ENCODE measurements at regions not wholly inside any gene's neighbourhood (a gene's known extent, or its start where the extent isn't known, plus 50 kb on each side); places are given as distances from the start of the nearest gene placed in this dataset.

DNA sequence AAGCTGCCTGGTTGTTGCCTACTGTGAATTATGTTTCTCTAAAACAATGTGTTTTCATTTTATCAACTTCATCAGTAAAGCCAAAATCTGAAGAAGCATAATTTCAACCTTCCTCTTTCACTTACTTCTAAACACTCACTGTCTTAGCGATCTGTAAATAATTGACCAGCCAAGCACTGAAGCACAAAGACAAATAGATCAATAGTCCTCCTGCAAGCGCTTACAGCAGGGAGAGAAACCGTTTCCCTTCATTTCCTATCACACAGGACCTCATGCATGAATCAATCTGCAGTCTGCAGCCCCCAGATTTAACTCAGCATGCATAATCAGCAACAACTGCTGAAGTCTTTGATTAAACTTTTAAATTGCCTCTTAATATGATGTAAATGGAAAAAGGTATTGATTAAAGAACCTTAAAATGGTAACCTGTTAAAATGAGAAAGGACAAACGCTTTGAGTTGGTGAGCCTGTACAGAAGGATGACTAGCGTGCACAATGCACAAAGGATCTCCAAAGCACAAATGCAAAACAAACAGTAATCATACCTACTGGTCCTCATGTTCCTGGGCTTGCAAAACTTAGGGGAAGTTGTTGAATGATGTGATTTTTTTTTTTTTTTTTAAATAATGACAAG is 370.2 kb upstream of the ZNF385D start:
- TF ChIP-seq GATA1 (IDR thresholded peaks at IDR 0.05; ENCODE audit: low read depth, low read length) = no peak
- TF ChIP-seq POLR2A (IDR thresholded peaks at IDR 0.05; ENCODE audit: low read length) = no peak
- DNase-seq = no peak

DNA sequence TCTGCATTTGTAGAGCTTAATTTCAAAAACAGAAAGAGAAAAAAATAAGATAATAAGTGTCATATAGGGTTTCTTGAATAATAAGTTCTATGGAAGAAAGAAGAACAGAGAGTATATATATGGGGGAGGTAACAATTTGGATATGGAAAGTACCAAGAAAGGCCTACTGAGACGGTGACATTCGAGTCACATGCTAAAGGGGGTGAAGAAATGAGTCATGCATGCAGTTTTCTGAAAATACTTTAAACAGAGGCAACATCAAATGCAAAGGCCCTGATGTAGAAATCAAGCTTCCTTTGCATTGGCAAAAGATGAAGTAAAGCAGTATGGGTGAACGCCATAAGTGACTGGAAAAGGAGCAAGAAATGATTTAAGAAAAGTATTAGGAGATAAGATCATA is 371.6 kb upstream of the ZNF385D start:
- TF ChIP-seq GATA1 (IDR thresholded peaks at IDR 0.05; ENCODE audit: low read depth, low read length) (no peak), POLR2A (IDR thresholded peaks at IDR 0.05; ENCODE audit: low read length) (no peak)
- DNase-seq = no peak

DNA sequence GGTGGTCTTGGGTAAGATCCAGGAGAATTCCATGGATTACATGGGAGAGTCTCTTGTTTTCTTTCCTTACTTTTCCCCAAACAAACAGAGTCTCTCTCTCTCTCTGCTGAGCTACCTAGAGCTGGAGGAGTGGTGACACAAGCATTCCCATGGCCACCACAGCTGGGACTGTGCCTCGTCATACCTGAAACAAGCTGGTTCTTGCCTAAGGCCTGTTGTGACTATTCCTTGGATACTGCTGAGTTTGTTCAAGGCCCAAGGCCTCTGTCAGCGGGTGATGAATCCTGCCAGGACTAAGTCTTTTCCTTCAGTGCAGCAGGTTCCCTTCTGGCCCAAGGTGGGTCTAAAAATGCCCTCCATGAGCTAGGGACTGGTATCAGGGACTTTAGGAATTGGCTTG is 378.1 kb upstream of the ZNF385D start:
- DNase-seq = no peak
- no peak for TF ChIP-seq POLR2A (IDR thresholded peaks at IDR 0.05; ENCODE audit: low read length)
- TF ChIP-seq GATA1 (IDR thresholded peaks at IDR 0.05; ENCODE audit: low read depth, low read length) = no peak

DNA sequence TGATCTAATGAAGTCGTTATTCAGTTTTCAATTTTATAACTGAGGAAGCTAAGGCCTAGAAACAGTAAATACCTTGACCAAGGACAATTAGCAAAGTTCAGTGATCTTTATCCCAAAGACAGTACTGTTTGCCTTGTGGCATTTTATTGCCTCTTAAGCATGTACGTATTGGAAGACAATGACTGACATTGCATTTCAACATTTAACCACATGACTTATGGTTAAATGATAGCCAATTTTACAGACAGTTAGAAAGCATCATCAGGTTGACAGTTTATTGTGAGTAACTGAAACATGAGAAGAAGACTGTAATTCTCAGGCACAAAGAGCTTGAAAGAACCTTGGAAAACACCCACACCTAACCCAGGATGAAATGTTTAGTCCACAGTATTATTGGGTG is 390.8 kb upstream of the ZNF385D start:
- no peak for DNase-seq
- TF ChIP-seq GATA1 (IDR thresholded peaks at IDR 0.05; ENCODE audit: low read depth, low read length) (no peak), POLR2A (IDR thresholded peaks at IDR 0.05; ENCODE audit: low read length) (no peak)

DNA sequence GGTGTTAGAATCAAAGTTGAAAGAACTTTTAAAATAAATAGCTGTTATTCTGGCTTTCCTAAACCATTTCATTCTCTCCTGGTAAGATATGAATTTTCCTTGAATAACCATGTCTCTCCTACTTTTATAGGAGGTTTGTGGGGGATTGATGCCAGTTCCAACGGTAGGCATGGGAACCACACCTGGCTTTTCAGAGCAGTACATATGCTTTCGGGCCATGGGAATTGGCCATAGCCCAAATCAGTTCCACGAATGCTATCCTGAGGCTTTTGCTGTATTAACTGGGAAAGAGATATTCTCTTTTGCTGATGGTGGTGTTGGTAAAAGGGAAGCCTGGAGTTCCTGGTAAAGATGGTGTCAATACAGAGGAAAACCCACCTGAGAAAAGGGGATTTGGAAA is 396.2 kb upstream of the ZNF385D start:
- TF ChIP-seq GATA1 (IDR thresholded peaks at IDR 0.05; ENCODE audit: low read depth, low read length) (no peak), POLR2A (IDR thresholded peaks at IDR 0.05; ENCODE audit: low read length) (no peak)

DNA sequence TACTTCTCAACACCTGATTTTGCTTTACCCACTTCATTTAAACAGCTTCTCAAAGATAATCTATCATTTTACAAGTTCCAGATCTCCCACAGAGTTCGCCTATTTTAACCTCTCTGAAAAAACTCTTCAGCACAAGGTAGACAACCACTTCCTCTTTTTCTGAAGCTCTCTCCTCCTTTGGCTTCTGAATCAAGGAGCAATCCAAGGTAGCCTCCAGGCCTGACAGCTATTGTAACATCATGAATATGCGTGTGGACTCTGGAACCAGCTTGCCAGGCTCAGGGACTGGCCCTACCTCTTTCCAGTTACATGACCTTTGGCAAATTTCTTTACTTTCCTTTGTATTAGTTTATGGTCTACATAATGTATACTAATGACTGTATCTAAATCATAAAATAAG is 405.9 kb upstream of the ZNF385D start:
- no peak for DNase-seq
- TF ChIP-seq POLR2A (IDR thresholded peaks at IDR 0.05; ENCODE audit: low read length) = no peak
- TF ChIP-seq GATA1 (IDR thresholded peaks at IDR 0.05; ENCODE audit: low read depth, low read length) = no peak

More for the DNA sequence above, 396.2 kb upstream of the ZNF385D start:
- no peak for DNase-seq

DNA sequence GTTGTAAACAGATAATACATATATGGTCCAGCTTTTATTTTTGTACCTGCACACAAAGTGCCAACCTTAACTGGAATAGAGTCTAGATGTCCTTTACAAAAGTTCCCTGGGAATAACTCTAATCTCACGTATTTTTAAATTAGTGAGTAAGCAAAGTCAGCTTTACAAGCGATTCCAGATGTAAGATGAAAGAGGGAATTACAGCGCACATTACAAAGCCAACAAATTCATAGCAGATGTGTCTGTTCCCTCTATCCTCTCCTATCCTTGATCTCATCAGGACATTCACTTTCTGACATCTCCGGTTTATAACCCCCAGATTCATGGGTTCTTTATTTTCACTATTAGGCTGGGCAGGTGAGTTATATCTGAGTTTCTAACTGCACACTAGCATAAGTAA is 406.8 kb upstream of the ZNF385D start:
- TF ChIP-seq GATA1 (IDR thresholded peaks at IDR 0.05; ENCODE audit: low read depth, low read length) (no peak), POLR2A (IDR thresholded peaks at IDR 0.05; ENCODE audit: low read length) (no peak)
- DNase-seq = no peak

DNA sequence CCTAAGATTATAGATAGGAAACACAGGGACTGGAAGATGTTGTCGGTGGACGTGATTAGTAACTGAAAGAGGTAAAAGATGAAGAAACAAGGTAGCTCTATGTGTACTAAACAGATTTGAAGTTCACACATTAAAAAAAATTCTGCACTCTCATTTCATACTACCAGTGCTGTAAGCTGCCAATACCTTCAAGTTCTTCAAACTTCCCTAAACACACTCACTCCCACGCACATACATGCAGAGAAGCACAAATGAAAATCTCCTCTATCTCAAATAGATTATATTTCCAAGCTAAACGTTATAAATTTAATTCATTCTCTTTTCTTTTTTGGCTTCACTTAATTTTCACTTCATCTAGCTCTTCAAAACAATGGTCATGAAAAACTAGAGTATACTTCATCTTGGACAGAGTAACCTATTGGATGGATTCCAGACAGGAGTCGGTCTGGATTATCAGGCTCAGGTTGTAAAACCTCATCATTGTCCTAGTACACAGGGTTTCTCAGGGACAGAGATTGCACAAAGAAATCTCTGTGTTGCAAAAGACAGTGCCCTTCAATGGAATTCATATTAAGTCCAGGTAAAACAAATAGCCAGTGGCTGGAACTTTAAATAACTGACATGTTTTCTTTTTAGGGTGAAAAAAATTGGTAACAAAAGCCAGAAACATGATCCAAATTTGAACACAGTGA is 408.1 kb upstream of the ZNF385D start:
- TF ChIP-seq POLR2A (IDR thresholded peaks at IDR 0.05; ENCODE audit: low read length) (no peak), GATA1 (IDR thresholded peaks at IDR 0.05; ENCODE audit: low read depth, low read length) (no peak)
- no peak for DNase-seq

DNA sequence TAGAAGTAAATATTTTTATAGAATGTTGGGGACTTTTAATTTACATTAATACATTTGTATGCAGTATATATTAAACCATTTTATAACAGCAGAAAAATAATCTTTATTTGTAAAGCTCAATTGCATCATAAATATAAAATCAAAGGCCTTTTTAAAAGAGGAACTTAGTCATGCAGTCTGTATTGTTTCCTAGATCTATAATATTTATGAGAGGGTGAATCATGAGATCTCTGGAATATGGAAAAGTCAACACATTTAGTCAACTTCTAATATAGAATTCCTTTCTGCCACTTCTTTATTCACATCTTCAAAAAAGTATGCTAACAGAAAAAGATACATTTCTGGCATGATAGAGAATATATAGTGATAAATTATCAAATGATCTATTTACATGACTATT is 410.3 kb upstream of the ZNF385D start:
- DNase-seq = no peak
- TF ChIP-seq GATA1 (IDR thresholded peaks at IDR 0.05; ENCODE audit: low read depth, low read length) = no peak
- no peak for TF ChIP-seq POLR2A (IDR thresholded peaks at IDR 0.05; ENCODE audit: low read length)

DNA sequence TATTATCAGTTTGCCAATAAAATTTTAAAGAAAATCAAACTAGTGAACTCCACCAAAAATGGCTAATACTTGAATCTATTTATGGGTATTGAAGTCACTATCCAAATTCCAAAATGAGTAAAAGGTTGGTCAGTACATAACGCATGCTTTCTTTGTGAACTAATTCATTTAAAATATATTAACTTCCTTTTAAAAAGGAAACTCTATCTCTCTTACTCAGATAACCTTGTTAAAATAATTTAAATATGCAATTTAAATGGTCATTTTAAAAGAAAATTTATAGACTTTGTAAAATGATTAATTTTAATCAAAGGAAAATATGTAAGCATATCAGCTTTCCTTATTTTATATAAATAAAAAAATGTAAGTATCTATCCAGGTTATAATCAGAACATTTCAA is 419.4 kb upstream of the ZNF385D start:
- TF ChIP-seq POLR2A (IDR thresholded peaks at IDR 0.05; ENCODE audit: low read length) (no peak), GATA1 (IDR thresholded peaks at IDR 0.05; ENCODE audit: low read depth, low read length) (no peak)
- no peak for DNase-seq

DNA sequence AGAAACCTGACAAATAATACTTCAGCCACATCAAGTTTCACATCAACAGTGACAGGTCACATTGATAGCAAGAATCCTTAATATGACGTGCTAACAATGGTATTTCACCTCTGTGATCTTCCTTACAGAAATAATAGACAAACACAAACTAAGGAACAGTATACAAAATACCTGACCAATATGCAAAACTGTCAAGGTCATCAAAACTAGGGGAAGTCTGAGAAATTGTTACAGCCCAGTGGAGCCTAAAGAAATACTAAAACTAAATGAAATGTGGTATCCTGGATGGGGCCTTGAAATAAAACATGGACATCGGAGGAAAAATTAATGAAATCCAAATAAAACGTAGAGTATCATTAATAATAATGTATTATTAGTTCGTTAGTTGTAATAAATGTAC is 422.0 kb upstream of the ZNF385D start:
- no peak for DNase-seq
- TF ChIP-seq POLR2A (IDR thresholded peaks at IDR 0.05; ENCODE audit: low read length) = no peak

DNA sequence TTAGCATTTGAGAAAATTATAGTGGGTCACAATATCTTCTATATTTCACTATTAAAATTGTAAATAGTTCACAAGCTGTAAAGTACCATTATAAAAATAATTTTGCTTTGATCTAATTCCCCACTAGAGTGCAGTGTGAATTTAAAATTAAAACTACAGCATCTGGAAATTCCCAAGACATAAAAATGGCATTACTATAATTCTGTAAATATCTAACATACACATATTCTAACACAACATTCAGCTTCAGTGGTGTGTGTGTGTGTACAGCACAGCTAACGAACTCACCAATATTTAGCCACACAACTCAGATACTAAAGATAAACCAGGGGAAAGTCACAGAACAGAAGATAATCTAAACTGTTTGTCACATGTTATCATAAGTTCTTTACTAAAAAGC is 424.9 kb upstream of the ZNF385D start:
- no peak for DNase-seq
- TF ChIP-seq GATA1 (IDR thresholded peaks at IDR 0.05; ENCODE audit: low read depth, low read length) (no peak), POLR2A (IDR thresholded peaks at IDR 0.05; ENCODE audit: low read length) (no peak)

DNA sequence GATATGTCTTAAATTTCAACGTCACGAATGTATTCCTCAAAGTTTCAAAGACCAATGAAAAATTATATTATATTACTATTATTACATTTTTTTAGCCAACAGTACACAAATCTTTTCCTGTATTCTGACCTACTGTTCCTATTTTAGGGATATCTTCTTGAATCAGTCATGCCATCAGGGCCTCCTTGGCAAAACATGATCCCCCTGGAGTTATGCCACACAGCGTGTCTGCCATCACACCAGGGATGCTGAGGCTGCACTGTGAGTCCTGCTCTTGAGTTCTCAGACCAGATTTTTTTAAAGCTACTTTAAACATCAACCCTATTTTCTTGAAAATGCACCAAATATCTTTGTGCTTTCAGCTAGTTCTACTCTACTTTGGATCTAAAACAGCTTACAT is 425.9 kb upstream of the ZNF385D start:
- no peak for DNase-seq
- TF ChIP-seq POLR2A (IDR thresholded peaks at IDR 0.05; ENCODE audit: low read length) (no peak), GATA1 (IDR thresholded peaks at IDR 0.05; ENCODE audit: low read depth, low read length) (no peak)

DNA sequence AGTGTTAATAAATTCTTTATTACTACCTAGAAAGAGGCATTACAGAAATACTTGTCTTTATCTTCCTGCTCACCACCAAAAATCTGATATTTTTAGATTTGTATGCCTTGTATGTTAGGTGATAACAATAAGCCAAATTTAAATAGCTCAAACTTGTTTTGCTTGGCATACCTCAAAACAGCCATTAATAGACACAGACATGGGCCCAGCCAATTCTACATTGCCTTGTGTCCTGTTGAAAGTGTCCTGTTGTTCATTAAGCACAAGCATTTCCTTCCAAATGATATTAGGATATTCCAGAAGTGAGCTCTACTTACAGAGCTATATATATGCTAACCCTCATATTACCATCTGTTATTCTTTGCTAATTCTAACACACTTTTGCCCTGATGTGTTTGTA is 438.6 kb upstream of the ZNF385D start:
- TF ChIP-seq GATA1 (IDR thresholded peaks at IDR 0.05; ENCODE audit: low read depth, low read length) (no peak), POLR2A (IDR thresholded peaks at IDR 0.05; ENCODE audit: low read length) (no peak)
- DNase-seq = no peak

DNA sequence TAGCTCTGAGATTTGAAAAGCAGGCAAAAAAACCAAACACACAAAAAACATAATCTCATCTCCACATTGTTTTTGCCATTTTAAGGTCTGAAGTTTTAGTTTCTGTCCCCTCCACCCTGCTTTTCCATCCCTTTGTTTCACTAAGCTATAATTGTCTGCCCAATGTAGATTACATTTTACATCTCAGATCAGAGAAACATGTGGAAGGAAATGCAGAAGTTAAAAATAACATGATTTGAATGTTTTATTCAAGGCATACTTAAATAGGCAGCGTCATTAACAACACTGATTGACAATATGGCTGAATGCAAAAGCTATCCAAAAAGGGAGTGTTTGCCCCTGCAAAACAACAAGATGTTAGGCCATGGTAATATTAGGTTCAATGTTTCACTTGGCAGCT is 448.1 kb upstream of the ZNF385D start:
- TF ChIP-seq GATA1 (IDR thresholded peaks at IDR 0.05; ENCODE audit: low read depth, low read length) (no peak), POLR2A (IDR thresholded peaks at IDR 0.05; ENCODE audit: low read length) (no peak)
- DNase-seq = no peak

Measured in erythroblast (primary cell).